ENCODE measurements at regions not wholly inside any gene's neighbourhood (a gene's known extent, or its start where the extent isn't known, plus 50 kb on each side); places are given as distances from the start of the nearest gene placed in this dataset.
A peak's percentile ranks its signal among the peaks of the same experiment; 100 is the strongest.

- no peak for TF ChIP-seq POLR2A (IDR thresholded peaks at IDR 0.05)
- no peak for TF ChIP-seq CTCF (IDR thresholded peaks at IDR 0.05)
- TF ChIP-seq POLR2AphosphoS5 (IDR thresholded peaks at IDR 0.05): no peak
- intact Hi-C loops (cut with DNase I; ENCODE audit: low total_unique reads): loop anchor here (10.0 kb wide), 1 partner anchor 1575 kb away; no protein-coding TSS in a partner anchor
- no peak overlapping the region for H3K4me3 ChIP-seq
These were observed 516.6 kb upstream of the MEF2C start for GRCh38 chr5:89399548-89399947.

GRCh38 chr5:89397096-89397495, 514.1 kb upstream of the MEF2C start:
- Histone ChIP-seq H3K27ac (no peak overlapping the region), H3K4me3 (no peak overlapping the region), H3K4me1 (no peaks in the 10 kb centered on the region), H3K9me3 (peaks cover 0 to 7% of the 10 kb centered on the region in 2 donors), H3K36me3 (no peaks in the 10 kb centered on the region), H3K27me3 (no peaks in the 10 kb centered on the region)
- TF ChIP-seq CTCF (IDR thresholded peaks at IDR 0.05): no peak
- no peak for TF ChIP-seq POLR2A (IDR thresholded peaks at IDR 0.05)
- TF ChIP-seq POLR2AphosphoS5 (IDR thresholded peaks at IDR 0.05): no peak
- intact Hi-C loops (cut with DNase I; ENCODE audit: low total_unique reads): loop anchor here (10.0 kb wide), 1 partner anchor 1572 kb away; no protein-coding TSS in a partner anchor
- no peak for DNase-seq (ENCODE audit: low spot score in 2 of 2)

More at GRCh38 chr5:89399548-89399947, 516.6 kb upstream of the MEF2C start:
- Histone ChIP-seq H3K27me3 (no peaks in the 10 kb centered on the region), H3K4me1 (no peaks in the 10 kb centered on the region), H3K36me3 (no peaks in the 10 kb centered on the region), H3K9me3 (peaks cover 0 to 7% of the 10 kb centered on the region in 2 donors), H3K27ac (no peak overlapping the region)
- no peak for DNase-seq (ENCODE audit: low spot score in 2 of 2)

- Histone ChIP-seq H3K4me3 (no peak overlapping the region), H3K9me3 (peaks cover 0 to 5% of the 10 kb centered on the region in 2 donors), H3K4me1 (no peaks in the 10 kb centered on the region), H3K27me3 (no peaks in the 10 kb centered on the region), H3K27ac (peak overlapping the region in 1 of 2 donors; percentile 10), H3K36me3 (no peaks in the 10 kb centered on the region)
- intact Hi-C loops (cut with DNase I; ENCODE audit: low total_unique reads): loop anchor here (10.0 kb wide), 1 partner anchor 1572 kb away; no protein-coding TSS in a partner anchor
- DNase-seq (ENCODE audit: low spot score in 2 of 2): no peak
- TF ChIP-seq POLR2A (IDR thresholded peaks at IDR 0.05) (no peak), POLR2AphosphoS5 (IDR thresholded peaks at IDR 0.05) (no peak), CTCF (IDR thresholded peaks at IDR 0.05) (no peak)
These were observed 513.4 kb upstream of the MEF2C start for GRCh38 chr5:89396278-89396954.

GRCh38 chr5:89395111-89395510, 512.1 kb upstream of the MEF2C start:
- no peak overlapping the region for H3K27ac ChIP-seq
- intact Hi-C loops (cut with DNase I; ENCODE audit: low total_unique reads): loop anchor here (10.0 kb wide), 1 partner anchor 1570 kb away; no protein-coding TSS in a partner anchor
- H3K4me1 ChIP-seq: no peaks in the 10 kb centered on the region
- no peaks in the 10 kb centered on the region for H3K9me3 ChIP-seq
- no peaks in the 10 kb centered on the region for H3K27me3 ChIP-seq
- TF ChIP-seq POLR2A (IDR thresholded peaks at IDR 0.05): no peak
- TF ChIP-seq CTCF (IDR thresholded peaks at IDR 0.05): no peak
- H3K4me3 ChIP-seq: no peak overlapping the region
- no peak for DNase-seq (ENCODE audit: low spot score in 2 of 2)
- no peaks in the 10 kb centered on the region for H3K36me3 ChIP-seq

GRCh38 chr5:89388872-89389271, 505.9 kb upstream of the MEF2C start:
- intact Hi-C loops (cut with DNase I; ENCODE audit: low total_unique reads): no loop called here
- H3K36me3 ChIP-seq: no peaks in the 10 kb centered on the region
- H3K27me3 ChIP-seq: no peaks in the 10 kb centered on the region
- H3K4me3 ChIP-seq: no peak overlapping the region
- no peak for DNase-seq (ENCODE audit: low spot score in 2 of 2)
- H3K27ac ChIP-seq: no peak overlapping the region
- no peaks in the 10 kb centered on the region for H3K4me1 ChIP-seq
- no peaks in the 10 kb centered on the region for H3K9me3 ChIP-seq
- TF ChIP-seq POLR2AphosphoS5 (IDR thresholded peaks at IDR 0.05) (no peak), CTCF (IDR thresholded peaks at IDR 0.05) (no peak), POLR2A (IDR thresholded peaks at IDR 0.05) (no peak)
